ENCODE measurements at regions not wholly inside any gene's neighbourhood (a gene's known extent, or its start where the extent isn't known, plus 50 kb on each side); places are given as distances from the start of the nearest gene placed in this dataset.

DNA sequence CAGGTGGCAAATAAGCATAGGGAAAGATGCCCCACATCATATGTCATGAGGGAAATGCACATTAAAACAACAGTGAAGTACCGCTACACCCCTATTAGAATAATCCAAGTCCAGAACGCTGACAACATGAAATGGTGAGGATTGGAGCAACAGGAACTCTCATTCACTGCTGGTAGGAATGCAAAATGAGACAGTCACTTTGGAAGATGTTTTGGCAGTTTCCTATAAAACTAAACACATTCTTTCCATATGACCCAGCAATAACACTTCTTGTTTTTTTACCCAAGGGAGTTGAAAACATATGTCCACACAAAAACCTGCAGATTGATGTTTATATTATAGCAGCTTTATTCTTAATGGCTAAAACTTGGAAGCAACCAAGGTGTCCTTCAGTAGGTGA lies 116.4 kb upstream of the TOPAZ1 start:
- Histone ChIP-seq H3K9me3 (replicated peaks; ENCODE audit: control insufficient read depth, insufficient read depth, low read length) (no peaks in the 10 kb centered on the region), H3K36me3 (ENCODE audit: control insufficient read depth in 2 of 2, insufficient read depth in 2 of 2, low read length in 1 of 2) (no peaks in the 10 kb centered on the region), H3K79me2 (ENCODE audit: control insufficient read depth, insufficient read depth, low read length) (no peaks in the 10 kb centered on the region), H3K9ac (ENCODE audit: control insufficient read depth, insufficient read depth, low read length) (no peak overlapping the region), H3K4me1 (ENCODE audit: control insufficient read depth, insufficient read depth, low read length) (0 out of 2 replicates have a peak, but pooled peaks cover 4% of the 10 kb centered on the region), H2AFZ (ENCODE audit: control insufficient read depth, low read depth, low read length) (no peak overlapping the region), H3K4me3 (no peak overlapping the region), H3K27me3 (replicated peaks in 1 of 2; ENCODE audit: control insufficient read depth in 2 of 2, insufficient read depth in 2 of 2, low read length in 1 of 2) (no peaks in the 10 kb centered on the region; a peak in 1 of 4 replicates), H4K20me1 (ENCODE audit: control insufficient read depth, insufficient read depth) (no peaks in the 10 kb centered on the region), H3K27ac (ENCODE audit: control insufficient read depth, insufficient read depth) (no peak overlapping the region), H3K4me2 (ENCODE audit: control insufficient read depth, insufficient read depth) (no peak overlapping the region)
- intact Hi-C loops (cut with micrococcal nuclease; ENCODE audit: unreplicated experiment) (no loop called here), in situ Hi-C loops (cut with MboI) (no loop called here)
- ChIA-PET RAD21 (ENCODE audit: unreplicated experiment) (no interaction called here), CTCF (interaction anchor here (1.9 kb wide), 1 partner anchor 11 kb away, joined by 10 read pairs; no protein-coding TSS in a partner anchor), POLR2A (interaction anchor here (0.6 kb wide), 1 partner anchor 68 kb away, joined by 5 read pairs; no protein-coding TSS in a partner anchor), SMC1A (ENCODE audit: uncharacterized antibody, unreplicated experiment) (interaction anchor here (1.7 kb wide), 1 partner anchor 11 kb away, joined by 5 read pairs; no protein-coding TSS in a partner anchor)
- WGBS (ENCODE audit: insufficient coverage, insufficient replicate concordance, low lambda C conversion rate, missing lambda C conversion rate), result 33% methylated on average over 2 of the region's 2 CpGs
- TF ChIP-seq CHD4 (IDR thresholded peaks at IDR 0.05) (no peak), ZNF687 (IDR thresholded peaks at IDR 0.05) (no peak), MXI1 (IDR thresholded peaks at IDR 0.05; ENCODE audit: low read depth, low read length) (no peak), RB1 (IDR thresholded peaks at IDR 0.05; ENCODE audit: borderline replicate concordance) (no peak)
- TF ChIP-seq, protein P1, sequence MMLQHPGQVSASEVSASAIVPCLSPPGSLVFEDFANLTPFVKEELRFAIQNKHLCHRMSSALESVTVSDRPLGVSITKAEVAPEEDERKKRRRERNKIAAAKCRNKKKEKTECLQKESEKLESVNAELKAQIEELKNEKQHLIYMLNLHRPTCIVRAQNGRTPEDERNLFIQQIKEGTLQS (IDR thresholded peaks at IDR 0.05; ENCODE audit: borderline replicate concordance, extremely low read depth, low read depth, low read length), result no peak
- TF ChIP-seq, protein P2, sequence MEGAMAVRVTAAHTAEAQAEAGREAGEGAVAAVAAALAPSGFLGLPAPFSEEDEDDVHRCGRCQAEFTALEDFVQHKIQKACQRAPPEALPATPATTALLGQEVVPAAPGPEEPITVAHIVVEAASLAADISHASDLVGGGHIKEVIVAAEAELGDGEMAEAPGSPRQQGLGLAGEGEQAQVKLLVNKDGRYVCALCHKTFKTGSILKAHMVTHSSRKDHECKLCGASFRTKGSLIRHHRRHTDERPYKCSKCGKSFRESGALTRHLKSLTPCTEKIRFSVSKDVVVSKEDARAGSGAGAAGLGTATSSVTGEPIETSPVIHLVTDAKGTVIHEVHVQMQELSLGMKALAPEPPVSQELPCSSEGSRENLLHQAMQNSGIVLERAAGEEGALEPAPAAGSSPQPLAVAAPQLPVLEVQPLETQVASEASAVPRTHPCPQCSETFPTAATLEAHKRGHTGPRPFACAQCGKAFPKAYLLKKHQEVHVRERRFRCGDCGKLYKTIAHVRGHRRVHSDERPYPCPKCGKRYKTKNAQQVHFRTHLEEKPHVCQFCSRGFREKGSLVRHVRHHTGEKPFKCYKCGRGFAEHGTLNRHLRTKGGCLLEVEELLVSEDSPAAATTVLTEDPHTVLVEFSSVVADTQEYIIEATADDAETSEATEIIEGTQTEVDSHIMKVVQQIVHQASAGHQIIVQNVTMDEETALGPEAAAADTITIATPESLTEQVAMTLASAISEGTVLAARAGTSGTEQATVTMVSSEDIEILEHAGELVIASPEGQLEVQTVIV (IDR thresholded peaks at IDR 0.05; ENCODE audit: borderline replicate concordance, partially characterized antibody), result no peak
- no peak for DNase-seq (ENCODE audit: low read depth, low spot score)
- ATAC-seq, result no peak
- no peak for FAIRE-seq
- no TSS peak for BruUV-seq (replicated peaks)
